Activated CD8-positive, alpha-beta memory T cell treated with anti-CD3 and anti-CD28 coated beads, Interleukin-2, amount 50 U/mL, for 24 hours (primary cell): ENCODE measurements at regions not wholly inside any gene's neighbourhood (a gene's known extent, or its start where the extent isn't known, plus 50 kb on each side); places are given as distances from the start of the nearest gene placed in this dataset.

Experiments used
- DNase-seq: peaks from one replicate; pipeline ENCODE4 v3.0.0-alpha.2; 2020; ENCODE audit errors: extremely low read depth

- no peak for DNase-seq
Measured at GRCh38 chr14:53613404-53614253, 343.0 kb downstream of the BMP4 start.

DNA sequence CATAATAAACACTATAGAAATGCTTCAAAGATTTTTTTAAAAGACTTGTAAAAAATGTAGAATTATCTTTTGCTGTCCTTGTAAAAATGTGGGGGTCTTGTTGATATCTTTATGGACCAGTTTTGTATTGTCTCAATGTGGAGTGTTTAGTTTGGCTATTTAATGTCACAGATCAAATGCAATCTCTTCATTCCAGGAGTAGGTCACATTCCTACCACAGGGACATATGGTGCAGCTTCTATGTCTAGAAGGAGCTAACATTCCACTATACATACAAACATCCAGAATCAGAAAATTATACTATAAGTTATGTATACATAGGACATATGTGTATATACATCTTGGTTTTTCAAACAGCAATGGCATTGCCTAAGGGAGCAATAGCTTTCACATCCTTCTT is 345.7 kb downstream of the BMP4 start:
- DNase-seq: no peak

DNA sequence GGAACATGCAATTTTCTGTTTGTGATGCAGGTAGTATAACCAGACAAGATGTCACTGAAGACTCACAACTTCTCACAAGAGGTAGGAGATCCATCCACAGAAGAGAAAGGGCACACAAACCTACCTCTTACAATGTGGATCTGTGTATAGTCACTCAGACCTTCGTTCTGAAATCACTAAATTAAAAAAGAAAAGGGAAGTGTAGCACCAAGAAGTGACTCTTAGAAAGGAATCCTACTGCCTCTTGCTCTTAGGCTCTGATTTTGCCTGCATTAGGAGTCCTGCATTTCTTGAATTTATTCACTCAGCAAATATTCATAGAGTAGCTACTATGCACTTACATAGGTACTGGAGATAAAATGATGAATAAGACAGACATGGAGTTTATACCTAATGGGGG is 347.6 kb downstream of the BMP4 start:
- no peak for DNase-seq

- DNase-seq: no peak
Measured at GRCh38 chr14:53608369-53608768, 348.3 kb downstream of the BMP4 start.

DNA sequence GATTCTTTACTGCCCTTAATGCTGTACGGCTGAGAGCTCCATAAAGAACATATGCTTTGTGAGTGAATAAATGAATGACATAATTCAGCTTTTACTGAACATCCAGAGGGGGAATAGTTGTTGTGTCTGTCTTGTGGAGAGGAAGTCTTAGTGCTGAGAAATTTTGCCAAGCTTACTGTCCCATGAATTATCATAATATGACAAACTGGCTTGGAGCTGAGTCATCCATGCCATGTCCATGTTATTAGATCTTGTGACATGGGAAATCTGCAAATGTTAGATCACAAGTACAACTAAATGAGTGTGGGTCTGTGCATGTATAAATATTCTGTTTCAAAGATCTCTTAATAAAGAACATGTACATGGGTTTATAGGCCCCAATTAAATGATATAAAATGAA is 350.4 kb downstream of the BMP4 start:
- DNase-seq: no peak

DNA sequence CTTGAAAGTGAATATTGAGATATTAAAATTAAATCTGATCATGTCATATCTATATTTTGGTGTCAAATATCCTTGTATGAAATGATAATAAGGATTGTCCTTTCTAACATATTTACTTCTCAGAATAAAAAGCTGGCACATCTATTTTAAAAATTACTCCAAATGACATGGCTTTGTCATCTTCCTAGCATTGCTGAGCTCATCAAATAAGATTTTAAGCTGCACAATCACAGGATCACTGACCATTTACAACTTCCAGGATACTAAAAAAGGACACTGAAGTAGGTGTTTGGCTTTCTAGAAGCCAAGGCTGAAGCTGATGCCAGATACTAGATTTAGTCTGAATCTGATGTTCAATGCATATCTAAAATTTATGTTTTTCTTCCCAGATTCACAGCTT is 351.1 kb downstream of the BMP4 start:
- DNase-seq: no peak

DNA sequence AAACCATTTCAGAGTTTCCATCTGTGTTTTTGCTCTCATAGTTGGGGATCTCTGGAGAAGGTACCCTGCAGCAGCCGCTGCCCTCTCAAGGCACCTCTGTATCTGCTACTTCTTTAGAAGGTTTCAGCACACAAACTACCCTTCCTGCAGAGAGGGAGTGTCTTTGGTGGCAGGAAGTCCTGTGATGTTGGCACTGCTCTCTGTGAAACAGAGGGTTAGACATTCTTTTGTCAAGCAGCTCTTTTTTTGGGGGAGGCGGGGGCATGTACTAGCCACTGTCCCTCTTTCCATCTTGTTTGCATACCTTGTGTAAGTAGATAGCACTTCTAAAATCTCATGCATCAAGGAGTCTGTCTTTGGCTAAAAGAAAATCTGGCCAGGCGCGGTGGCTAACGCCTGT is 352.6 kb downstream of the BMP4 start:
- no peak for DNase-seq

DNA sequence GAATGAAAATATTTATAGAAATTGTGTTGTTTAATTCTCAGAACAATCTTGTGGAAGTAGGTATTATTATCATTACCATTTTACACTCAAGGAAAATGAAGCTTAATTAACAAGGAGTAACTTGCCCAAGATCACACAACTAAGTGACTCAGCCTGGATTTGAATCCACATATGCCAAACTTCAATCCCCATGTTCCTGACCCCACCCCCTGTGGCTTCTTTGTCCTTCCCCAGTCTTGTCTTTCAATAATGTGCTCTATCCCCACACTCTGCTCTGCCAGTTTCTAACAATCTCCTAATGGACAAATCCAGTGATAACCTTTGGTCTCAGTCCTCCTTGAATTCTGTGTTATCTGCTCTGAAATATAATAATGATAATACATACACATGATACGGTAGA is 355.2 kb downstream of the BMP4 start:
- DNase-seq: no peak

- no peak for DNase-seq
Measured at GRCh38 chr14:53599221-53599945, 357.2 kb downstream of the BMP4 start.

- DNase-seq: no peak
Measured at GRCh38 chr14:53596853-53597525, 359.6 kb downstream of the BMP4 start.

GRCh38 chr14:53591816-53592215 is 364.8 kb downstream of the BMP4 start:
- no peak for DNase-seq

GRCh38 chr14:53581504-53581903 is 375.1 kb downstream of the BMP4 start:
- no peak for DNase-seq

- DNase-seq: no peak
Measured at GRCh38 chr14:53571641-53572328, 384.8 kb downstream of the BMP4 start.

- DNase-seq: no peak
Measured at GRCh38 chr14:53570411-53571387, 385.9 kb downstream of the BMP4 start.

- DNase-seq: no peak
Measured at GRCh38 chr14:53569446-53569845, 387.2 kb downstream of the BMP4 start.

DNA sequence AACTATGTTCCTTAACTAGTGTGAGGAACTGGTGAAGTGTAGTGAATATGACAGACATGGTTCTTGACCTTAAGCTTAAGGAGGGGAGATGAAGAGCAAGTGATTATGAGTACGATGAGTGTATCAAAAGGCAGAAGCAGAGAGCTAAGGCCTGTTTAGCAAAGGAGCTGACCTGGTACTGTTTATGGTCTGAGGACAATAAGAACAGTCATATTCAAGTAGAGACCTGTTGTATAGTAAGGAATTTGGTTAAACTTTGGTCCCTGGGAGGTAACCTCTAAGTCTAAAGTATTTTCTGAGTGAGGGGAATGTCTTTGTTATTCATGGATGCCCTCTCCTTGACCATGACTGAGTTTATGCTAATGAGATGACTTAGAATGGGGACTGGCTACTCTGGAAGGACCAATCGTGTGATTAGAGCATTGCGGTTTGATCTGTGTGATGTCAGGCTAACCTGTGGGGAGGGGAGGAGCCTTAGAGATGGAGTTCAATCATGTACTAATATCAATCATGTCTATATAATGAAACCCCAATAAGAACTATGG is 389.3 kb downstream of the BMP4 start:
- no peak for DNase-seq

GRCh38 chr14:53564870-53565269 is 391.8 kb downstream of the BMP4 start:
- no peak for DNase-seq

GRCh38 chr14:53563628-53564027 is 393.0 kb downstream of the BMP4 start:
- DNase-seq: no peak

GRCh38 chr14:53553221-53553620 is 400.1 kb upstream of the DDHD1 start:
- no peak for DNase-seq

- DNase-seq: no peak
Measured at GRCh38 chr14:53551862-53552261, 398.7 kb upstream of the DDHD1 start.

- DNase-seq: no peak
Measured at GRCh38 chr14:53550776-53551175, 397.7 kb upstream of the DDHD1 start.
